HCT116 (cell line): ENCODE measurements at regions not wholly inside any gene's neighbourhood (a gene's known extent, or its start where the extent isn't known, plus 50 kb on each side); places are given as distances from the start of the nearest gene placed in this dataset.

Experiments used
- ATAC-seq: fragments of 200-7000 bp; cut with Tn5 transposase; 2 replicates; pipeline ENCODE4 v1.9.1; 2020; ENCODE audit warnings: mild to moderate bottlenecking, moderate library complexity
- BruUV-seq: library from RNA; stranded (reverse); fragments of 400-500 nt; replicated peaks from 2 replicates; lab custom pipeline; 2021; lab: Mats Ljungman, UMichigan
- CTCF ChIA-PET: fragments of 300-600 bp; sonication (Branson Sonifier 250); formaldehyde crosslinking; loops from one replicate; lab custom pipeline; 2021; ENCODE audit warnings: antibody characterized with exemption; lab: Charles Lee
- POLR2A ChIA-PET: fragments of 300-600, 350-600 bp; sonication (Branson Sonifier 250); formaldehyde crosslinking; loops from one replicate; lab custom pipeline; 2021; ENCODE audit warnings: antibody characterized with exemption; lab: Charles Lee
- RAD21 ChIA-PET, 2 experiments: fragments of 300-600 bp; sonication (Branson Sonifier 250); formaldehyde crosslinking; loops; one replicate each; lab custom pipeline; 2023; ENCODE audit warnings: low total read pairs in 2 of 2; ENCODE audit not compliant: uncharacterized antibody in 2 of 2, unreplicated experiment in 2 of 2, low non-redundant PET in 1 of 2; lab: Charles Lee
- DNase-seq: peaks from one replicate; pipeline ENCODE4 v3.0.0-alpha.2; 2010; ENCODE audit warnings: low read depth, low spot score
- H2AFZ ChIP-seq: fragments of 200-600 bp; shearing (Covaris generic), sonication (generic); 2 replicates; pipeline ENCODE4 v1.6.1; 2017; ENCODE audit warnings: low read depth, mixed run types, mixed read lengths, antibody characterized with exemption, low read length; ENCODE audit not compliant: poor library complexity, severe bottlenecking
- H3K27ac ChIP-seq: 2 replicates; pipeline ENCODE4 v1.5.1; 2012; ENCODE audit warnings: low read depth, low read length
- H3K27me3 ChIP-seq: fragments of 200-600 bp; sonication (generic); 2 replicates; pipeline ENCODE4 v1.6.1; 2016; ENCODE audit warnings: mixed run types, low read length, mixed read lengths; ENCODE audit not compliant: insufficient read depth
- H3K36me3 ChIP-seq, 2 experiments: fragments of 200-500 bp in 1 of 2; fragments of 200-600 bp in 1 of 2; sonication (Bioruptor generic) in 1 of 2; sonication (generic) in 1 of 2; 2 replicates each; pipeline versions ENCODE4 v1.5.1 to v1.6.1; 2014 to 2016; ENCODE audit warnings: low read length in 2 of 2, inconsistent platforms in 1 of 2, mixed read lengths in 1 of 2, mixed run types in 1 of 2; ENCODE audit not compliant: insufficient read depth in 2 of 2, control insufficient read depth in 1 of 2
- H3K4me1 ChIP-seq, 2 experiments: fragments of 200-600 bp in 1 of 2; sonication (generic) in 1 of 2; 2 replicates each; pipeline versions ENCODE4 v1.5.1 to v1.6.1; 2012 to 2017; ENCODE audit warnings: low read length in 2 of 2, inconsistent platforms in 1 of 2, mild to moderate bottlenecking in 1 of 2, mixed read lengths in 1 of 2, mixed run types in 1 of 2, moderate library complexity in 1 of 2; ENCODE audit not compliant: insufficient read depth in 2 of 2, control insufficient read depth in 1 of 2
- H3K4me2 ChIP-seq: fragments of 200-600 bp; sonication (generic); 2 replicates; pipeline ENCODE4 v1.6.1; 2017; ENCODE audit warnings: mixed run types, low read length, mixed read lengths
- H3K4me3 ChIP-seq, 2 experiments: fragments of 200-600 bp in 1 of 2; sonication (generic) in 1 of 2; replicated peaks in 1 of 2; 2 replicates each; pipeline ENCODE4 v1.5.1; 2011 to 2016; ENCODE audit warnings: low read length in 2 of 2, control low read depth in 1 of 2, low read depth in 1 of 2, mild to moderate bottlenecking in 1 of 2, mixed read lengths in 1 of 2, mixed run types in 1 of 2
- H3K79me2 ChIP-seq: fragments of 200-600 bp; sonication (generic); 2 replicates; pipeline ENCODE4 v1.6.1; 2017; ENCODE audit warnings: mild to moderate bottlenecking, mixed run types, low read length, moderate library complexity, mixed read lengths; ENCODE audit not compliant: insufficient read depth
- H3K9ac ChIP-seq: fragments of 200-600 bp; sonication (generic); 2 replicates; pipeline ENCODE4 v1.6.1; 2016; ENCODE audit warnings: low read length, mixed read lengths
- H3K9me2 ChIP-seq: fragments of 200-600 bp; sonication (generic), shearing (Covaris generic); 2 replicates; pipeline ENCODE4 v1.6.1; 2017; ENCODE audit warnings: mixed run types, mild to moderate bottlenecking, moderate library complexity; ENCODE audit not compliant: insufficient read depth
- H3K9me3 ChIP-seq, 2 experiments: fragments of 200-500 bp in 1 of 2; fragments of 200-600 bp in 1 of 2; sonication (Bioruptor generic) in 1 of 2; sonication (generic) in 1 of 2; 2 replicates each; pipeline ENCODE4 v1.6.1; 2014 to 2017; ENCODE audit warnings: low read length in 2 of 2, mixed read lengths in 2 of 2, inconsistent platforms in 1 of 2, low read depth in 1 of 2, mild to moderate bottlenecking in 1 of 2, mixed run types in 1 of 2, moderate library complexity in 1 of 2; ENCODE audit not compliant: control insufficient read depth in 1 of 2, insufficient read depth in 1 of 2
- H4K20me1 ChIP-seq: fragments of 200-600 bp; sonication (generic), shearing (Covaris generic); 2 replicates; pipeline ENCODE4 v1.6.1; 2017; ENCODE audit warnings: mixed run types, mild to moderate bottlenecking, moderate library complexity; ENCODE audit not compliant: insufficient read depth
- CEBPB ChIP-seq: IDR thresholded peaks from 2 replicates; pipeline ENCODE4 v1.6.1; 2012; ENCODE audit warnings: low read depth
- CTCF ChIP-seq, 3 experiments: fragments of 200-600 bp in 1 of 3; sonication (generic) in 1 of 3; IDR thresholded peaks in 2 of 3; conservative IDR thresholded peaks in 1 of 3; 2 replicates each; pipeline ENCODE4 v1.5.1; 2012 to 2017; ENCODE audit warnings: low read depth in 2 of 3, low read length in 2 of 3, antibody characterized with exemption in 1 of 3, borderline replicate concordance in 1 of 3, control low read depth in 1 of 3, mild to moderate bottlenecking in 1 of 3, mixed read lengths in 1 of 3, mixed run types in 1 of 3, moderate library complexity in 1 of 3; ENCODE audit not compliant: insufficient read depth in 1 of 3
- EGR1 ChIP-seq: IDR thresholded peaks from 2 replicates; pipeline ENCODE4 v1.6.1; 2012; ENCODE audit warnings: low read depth
- ELF1 ChIP-seq: IDR thresholded peaks from 2 replicates; pipeline ENCODE4 v1.6.1; 2012; ENCODE audit warnings: low read depth, borderline replicate concordance
- EZH2 ChIP-seq: fragments of 200-600 bp; sonication (generic); IDR thresholded peaks from 2 replicates; pipeline ENCODE4 v1.6.1; 2017; ENCODE audit warnings: antibody characterized with exemption, mixed run types
- FOSL1 ChIP-seq: IDR thresholded peaks from 2 replicates; pipeline ENCODE4 v1.6.1; 2012; ENCODE audit warnings: low read depth
- JUND ChIP-seq: IDR thresholded peaks from 2 replicates; pipeline ENCODE4 v1.6.1; 2012
- POLR2A ChIP-seq: IDR thresholded peaks from 2 replicates; pipeline ENCODE4 v1.7.0; 2011; ENCODE audit warnings: borderline replicate concordance; ENCODE audit not compliant: insufficient read depth, insufficient read length; ENCODE audit errors: extremely low read depth
- POLR2AphosphoS5 ChIP-seq: IDR thresholded peaks from 2 replicates; pipeline ENCODE4 v1.6.1; 2011; ENCODE audit warnings: mild to moderate bottlenecking, low read depth, low read length, moderate library complexity
- RAD21 ChIP-seq: IDR thresholded peaks from 2 replicates; pipeline ENCODE4 v1.6.1; 2012; ENCODE audit warnings: low read depth, mild to moderate bottlenecking
- SIN3A ChIP-seq: IDR thresholded peaks from 2 replicates; pipeline ENCODE4 v1.6.1; 2012; ENCODE audit warnings: low read depth
- SP1 ChIP-seq: IDR thresholded peaks from 2 replicates; pipeline ENCODE4 v1.6.1; 2012; ENCODE audit warnings: low read depth
- TCF7L2 ChIP-seq: IDR thresholded peaks from 2 replicates; pipeline ENCODE4 v1.7.0; 2011; ENCODE audit warnings: borderline replicate concordance, inconsistent platforms; ENCODE audit not compliant: insufficient read depth, insufficient read length; ENCODE audit errors: extremely low read depth
- YY1 ChIP-seq: IDR thresholded peaks from 2 replicates; pipeline ENCODE4 v1.6.1; 2011; ENCODE audit warnings: low read length, low read depth, moderate library complexity, mild to moderate bottlenecking; ENCODE audit not compliant: insufficient replicate concordance; ENCODE audit errors: extremely low read depth
- ZFX ChIP-seq: fragments of 450-650 bp; IDR thresholded peaks from 2 replicates; pipeline ENCODE4 v1.6.1; 2017
- ZNF274 ChIP-seq: fragments of 200-500 bp; sonication (Bioruptor generic); IDR thresholded peaks from 2 replicates; pipeline ENCODE4 v1.6.1; 2014; ENCODE audit warnings: mild to moderate bottlenecking, low read depth, low read length, inconsistent platforms
- intact Hi-C: fragments of 100-400 bp; cut with micrococcal nuclease; formaldehyde crosslinking; loops from 2 replicates; pipeline ENCODE4 v1.10.0; 2022
- TF ChIP-seq, protein P1 (sequence below): IDR thresholded peaks from 2 replicates; pipeline ENCODE4 v1.6.1; 2012
- TF ChIP-seq, protein P2 (sequence below): IDR thresholded peaks from 2 replicates; pipeline ENCODE4 v1.6.1; 2012; ENCODE audit warnings: low read depth
- TF ChIP-seq, protein P3 (sequence below): IDR thresholded peaks from 2 replicates; pipeline ENCODE4 v1.6.1; 2011; ENCODE audit warnings: mild to moderate bottlenecking, low read length, moderate library complexity; ENCODE audit not compliant: insufficient replicate concordance; ENCODE audit errors: extremely low read depth

DNA sequence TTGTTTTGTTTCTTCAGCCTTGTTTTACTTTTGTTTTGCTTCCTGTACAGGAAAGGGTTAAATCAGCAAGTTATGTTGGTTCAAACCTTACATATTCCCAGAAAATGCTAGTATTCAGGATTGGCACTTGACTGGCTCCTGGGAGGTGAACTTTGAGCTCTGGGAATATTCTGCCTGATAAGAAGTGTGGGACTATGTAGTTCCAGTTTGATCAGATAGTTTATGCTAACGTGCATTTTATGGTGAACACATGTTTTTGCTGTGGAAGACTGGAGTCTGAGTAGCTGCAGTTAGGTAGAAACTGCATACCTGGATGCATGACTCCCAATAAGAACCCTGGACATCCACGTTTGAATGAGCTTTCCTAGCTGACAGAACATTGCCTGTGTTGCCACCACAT, 603.1 kb upstream of the HS6ST1 start:
- POLR2A ChIA-PET: no interaction called here
- TF ChIP-seq ZNF274 (no peak), JUND (no peak), CEBPB (no peak), YY1 (no peak), TCF7L2 (no peak), ELF1 (no peak), POLR2AphosphoS5 (no peak), CTCF (IDR thresholded peaks at IDR 0.05 in 2 of 3, conservative IDR thresholded peaks at IDR 0.05 in 1 of 3; ENCODE audit: borderline replicate concordance in 1 of 3, insufficient read depth in 1 of 3, low read depth in 2 of 3, low read length in 2 of 3) (no peak), SP1 (no peak), SIN3A (no peak), EZH2 (no peak), FOSL1 (no peak), EGR1 (no peak), POLR2A (no peak), ZFX (no peak), RAD21 (no peak)
- TF ChIP-seq, protein P1, sequence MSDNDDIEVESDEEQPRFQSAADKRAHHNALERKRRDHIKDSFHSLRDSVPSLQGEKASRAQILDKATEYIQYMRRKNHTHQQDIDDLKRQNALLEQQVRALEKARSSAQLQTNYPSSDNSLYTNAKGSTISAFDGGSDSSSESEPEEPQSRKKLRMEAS: no peak
- TF ChIP-seq, protein P2, sequence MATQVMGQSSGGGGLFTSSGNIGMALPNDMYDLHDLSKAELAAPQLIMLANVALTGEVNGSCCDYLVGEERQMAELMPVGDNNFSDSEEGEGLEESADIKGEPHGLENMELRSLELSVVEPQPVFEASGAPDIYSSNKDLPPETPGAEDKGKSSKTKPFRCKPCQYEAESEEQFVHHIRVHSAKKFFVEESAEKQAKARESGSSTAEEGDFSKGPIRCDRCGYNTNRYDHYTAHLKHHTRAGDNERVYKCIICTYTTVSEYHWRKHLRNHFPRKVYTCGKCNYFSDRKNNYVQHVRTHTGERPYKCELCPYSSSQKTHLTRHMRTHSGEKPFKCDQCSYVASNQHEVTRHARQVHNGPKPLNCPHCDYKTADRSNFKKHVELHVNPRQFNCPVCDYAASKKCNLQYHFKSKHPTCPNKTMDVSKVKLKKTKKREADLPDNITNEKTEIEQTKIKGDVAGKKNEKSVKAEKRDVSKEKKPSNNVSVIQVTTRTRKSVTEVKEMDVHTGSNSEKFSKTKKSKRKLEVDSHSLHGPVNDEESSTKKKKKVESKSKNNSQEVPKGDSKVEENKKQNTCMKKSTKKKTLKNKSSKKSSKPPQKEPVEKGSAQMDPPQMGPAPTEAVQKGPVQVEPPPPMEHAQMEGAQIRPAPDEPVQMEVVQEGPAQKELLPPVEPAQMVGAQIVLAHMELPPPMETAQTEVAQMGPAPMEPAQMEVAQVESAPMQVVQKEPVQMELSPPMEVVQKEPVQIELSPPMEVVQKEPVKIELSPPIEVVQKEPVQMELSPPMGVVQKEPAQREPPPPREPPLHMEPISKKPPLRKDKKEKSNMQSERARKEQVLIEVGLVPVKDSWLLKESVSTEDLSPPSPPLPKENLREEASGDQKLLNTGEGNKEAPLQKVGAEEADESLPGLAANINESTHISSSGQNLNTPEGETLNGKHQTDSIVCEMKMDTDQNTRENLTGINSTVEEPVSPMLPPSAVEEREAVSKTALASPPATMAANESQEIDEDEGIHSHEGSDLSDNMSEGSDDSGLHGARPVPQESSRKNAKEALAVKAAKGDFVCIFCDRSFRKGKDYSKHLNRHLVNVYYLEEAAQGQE: no peak
- TF ChIP-seq, protein P3, sequence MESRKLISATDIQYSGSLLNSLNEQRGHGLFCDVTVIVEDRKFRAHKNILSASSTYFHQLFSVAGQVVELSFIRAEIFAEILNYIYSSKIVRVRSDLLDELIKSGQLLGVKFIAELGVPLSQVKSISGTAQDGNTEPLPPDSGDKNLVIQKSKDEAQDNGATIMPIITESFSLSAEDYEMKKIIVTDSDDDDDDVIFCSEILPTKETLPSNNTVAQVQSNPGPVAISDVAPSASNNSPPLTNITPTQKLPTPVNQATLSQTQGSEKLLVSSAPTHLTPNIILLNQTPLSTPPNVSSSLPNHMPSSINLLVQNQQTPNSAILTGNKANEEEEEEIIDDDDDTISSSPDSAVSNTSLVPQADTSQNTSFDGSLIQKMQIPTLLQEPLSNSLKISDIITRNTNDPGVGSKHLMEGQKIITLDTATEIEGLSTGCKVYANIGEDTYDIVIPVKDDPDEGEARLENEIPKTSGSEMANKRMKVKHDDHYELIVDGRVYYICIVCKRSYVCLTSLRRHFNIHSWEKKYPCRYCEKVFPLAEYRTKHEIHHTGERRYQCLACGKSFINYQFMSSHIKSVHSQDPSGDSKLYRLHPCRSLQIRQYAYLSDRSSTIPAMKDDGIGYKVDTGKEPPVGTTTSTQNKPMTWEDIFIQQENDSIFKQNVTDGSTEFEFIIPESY: no peak
- no peaks in the 10 kb centered on the region for H3K9me2 ChIP-seq
- intact Hi-C loops: no loop called here
- peaks cover 4% of the 10 kb centered on the region; the same call in 1 of the 2 replicates for H3K27me3 ChIP-seq
- H2AFZ ChIP-seq: no peak overlapping the region
- DNase-seq (no peak), ATAC-seq (no peak)
- H3K4me2 ChIP-seq: no peak overlapping the region
- H4K20me1 ChIP-seq: no peaks in the 10 kb centered on the region
- RAD21 ChIA-PET: no interaction called here
- H3K9me3 ChIP-seq: no peaks in the 10 kb centered on the region
- no peak overlapping the region for H3K9ac ChIP-seq
- no peak overlapping the region for H3K27ac ChIP-seq
- no peaks in the 10 kb centered on the region for H3K79me2 ChIP-seq
- CTCF ChIA-PET: no interaction called here
- BruUV-seq: no TSS peak
- no peak overlapping the region for H3K4me3 ChIP-seq
- no peaks in the 10 kb centered on the region for H3K4me1 ChIP-seq
- no peaks in the 10 kb centered on the region for H3K36me3 ChIP-seq
